Neural cell (in vitro differentiated cells): ENCODE measurements at regions not wholly inside any gene's neighbourhood (a gene's known extent, or its start where the extent isn't known, plus 50 kb on each side); places are given as distances from the start of the nearest gene placed in this dataset.

Experiments used
- CTCF ChIP-seq: fragments of 450-650 bp; IDR thresholded peaks from 2 replicates; pipeline ENCODE4 v1.5.1; 2014; ENCODE audit warnings: antibody characterized with exemption, mild to moderate bottlenecking, moderate library complexity; ENCODE audit not compliant: poor library complexity, severe bottlenecking
- SMC3 ChIP-seq: fragments of 450-650 bp; conservative IDR thresholded peaks from 2 replicates; pipeline ENCODE4 v1.6.1; 2014; ENCODE audit warnings: antibody characterized with exemption, mild to moderate bottlenecking, moderate library complexity; ENCODE audit not compliant: poor library complexity

DNA sequence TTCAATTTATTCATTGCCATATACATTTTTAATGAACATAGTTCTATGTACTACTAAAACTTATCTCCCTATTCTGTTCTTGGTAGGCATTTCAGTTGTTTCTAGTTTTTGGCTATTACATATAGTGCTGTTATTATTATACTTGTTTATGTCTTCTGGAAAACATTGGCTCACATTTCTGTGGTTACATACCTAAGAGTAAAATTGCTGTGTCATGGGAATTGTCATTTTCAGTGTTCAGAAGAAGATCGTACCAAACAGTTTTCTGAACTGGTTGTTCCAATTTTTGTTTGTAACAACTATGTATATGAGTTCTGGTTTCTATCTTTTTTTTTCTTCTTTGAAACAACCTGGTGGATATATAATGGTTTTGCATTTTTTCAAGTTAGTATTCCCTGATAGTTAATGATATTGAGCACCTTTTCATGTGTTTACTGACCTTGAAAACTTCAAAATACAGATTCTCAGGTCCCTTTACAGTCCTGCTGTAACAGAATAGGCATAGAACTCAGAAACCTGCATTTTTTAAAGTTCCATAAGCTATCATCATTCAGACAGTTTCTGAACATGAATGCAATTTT is 230.7 kb downstream of the JRKL start:
- TF ChIP-seq CTCF (no peak), SMC3 (no peak)
